ENCODE measurements at regions not wholly inside any gene's neighbourhood (a gene's known extent, or its start where the extent isn't known, plus 50 kb on each side); places are given as distances from the start of the nearest gene placed in this dataset.

DNA sequence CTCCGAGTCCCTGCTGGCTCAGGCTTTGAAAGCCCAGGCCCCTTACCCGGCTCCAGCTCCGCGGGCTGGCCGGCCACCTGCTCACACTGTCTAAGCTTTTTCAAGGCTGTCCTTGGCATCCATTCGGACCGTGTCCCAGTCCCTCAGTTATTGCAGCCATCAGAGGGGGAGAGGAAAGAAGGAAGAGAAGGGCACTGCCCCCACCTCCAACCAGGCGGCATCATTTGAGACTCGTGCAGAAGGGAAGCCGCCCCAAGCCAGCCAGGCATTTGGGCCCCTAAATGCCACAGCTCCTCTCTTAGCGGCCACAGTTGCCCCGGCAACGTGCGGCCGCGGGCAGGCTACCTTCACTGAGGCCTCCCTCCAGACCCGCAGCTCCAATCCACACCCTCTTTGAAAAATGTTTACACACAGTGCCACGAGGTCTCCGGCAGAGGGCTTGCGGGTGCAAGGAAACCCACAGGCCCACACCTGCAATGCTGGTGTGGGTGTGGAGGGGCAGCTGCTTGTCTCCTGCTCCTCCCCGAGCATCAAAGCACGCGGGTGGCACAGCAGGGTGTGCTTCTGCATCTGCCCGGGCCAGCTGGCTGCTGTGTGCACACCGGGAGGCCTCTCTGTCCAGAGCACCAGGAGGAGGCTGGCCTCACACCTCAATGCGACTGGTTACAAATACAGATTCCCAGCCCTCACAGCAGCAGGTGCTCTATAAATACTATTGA lies 124.4 kb downstream of the CTTN start:
- no peak for DNase-seq

DNA sequence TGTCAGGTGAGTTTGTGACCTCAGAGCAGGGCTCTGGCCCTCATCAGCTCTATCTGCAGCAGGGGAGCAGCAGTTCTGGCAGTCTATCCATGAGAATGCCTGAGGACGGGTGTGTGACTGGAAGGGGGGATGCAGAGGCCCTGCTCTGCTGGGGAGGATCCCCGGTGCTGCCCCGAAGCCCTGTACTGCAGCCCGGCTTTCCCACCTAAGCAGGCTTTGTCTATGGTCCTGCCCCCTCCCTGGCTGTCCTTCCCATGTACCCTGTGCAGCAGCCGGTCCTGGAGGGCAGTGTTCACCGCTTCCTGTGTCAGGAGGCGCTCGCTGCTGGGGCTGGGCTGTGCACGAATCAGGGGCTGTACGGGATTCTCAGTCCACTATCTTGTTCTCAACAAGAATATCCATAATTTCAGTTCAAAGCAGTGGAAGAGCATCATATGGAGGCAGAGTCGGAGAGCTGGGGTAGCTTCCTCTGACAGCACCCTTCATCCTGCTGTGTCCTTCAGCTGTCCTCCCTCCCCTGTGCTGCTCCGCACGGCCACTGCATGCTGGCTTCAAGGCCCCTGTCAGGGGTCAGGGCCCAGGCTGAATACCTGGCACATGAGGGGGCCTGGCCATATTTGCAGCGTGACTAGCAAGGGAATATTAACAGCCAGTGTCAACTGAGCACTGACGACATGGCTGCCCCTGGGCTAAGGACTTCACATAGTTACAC lies 125.2 kb downstream of the CTTN start:
- DNase-seq: no peak

- DNase-seq: no peak
Observed at GRCh38 chr11:70524096-70524922, 126.0 kb downstream of the CTTN start.

GRCh38 chr11:70525006-70525405 lies 126.7 kb downstream of the CTTN start:
- no peak for DNase-seq

DNA sequence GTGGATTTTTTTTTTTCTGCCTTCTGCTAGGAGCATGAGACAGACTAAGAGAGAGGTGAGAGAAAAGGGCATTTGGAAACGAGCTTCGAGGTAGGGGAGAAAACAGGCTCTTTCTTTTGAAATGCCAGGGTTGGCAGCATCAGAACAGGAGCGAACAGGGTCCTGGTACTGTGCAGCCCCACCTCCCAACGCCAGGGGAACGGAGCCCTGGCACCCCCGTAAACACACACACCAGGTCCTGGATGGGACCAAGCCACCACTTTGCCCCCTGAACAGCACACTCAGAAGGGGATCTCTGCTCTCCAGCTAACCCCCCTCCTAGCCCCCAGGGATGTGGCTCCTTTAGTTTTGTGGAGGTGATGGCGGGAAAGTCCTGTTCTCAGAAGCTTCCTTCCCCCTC lies 127.1 kb downstream of the CTTN start:
- no peak for DNase-seq

DNA sequence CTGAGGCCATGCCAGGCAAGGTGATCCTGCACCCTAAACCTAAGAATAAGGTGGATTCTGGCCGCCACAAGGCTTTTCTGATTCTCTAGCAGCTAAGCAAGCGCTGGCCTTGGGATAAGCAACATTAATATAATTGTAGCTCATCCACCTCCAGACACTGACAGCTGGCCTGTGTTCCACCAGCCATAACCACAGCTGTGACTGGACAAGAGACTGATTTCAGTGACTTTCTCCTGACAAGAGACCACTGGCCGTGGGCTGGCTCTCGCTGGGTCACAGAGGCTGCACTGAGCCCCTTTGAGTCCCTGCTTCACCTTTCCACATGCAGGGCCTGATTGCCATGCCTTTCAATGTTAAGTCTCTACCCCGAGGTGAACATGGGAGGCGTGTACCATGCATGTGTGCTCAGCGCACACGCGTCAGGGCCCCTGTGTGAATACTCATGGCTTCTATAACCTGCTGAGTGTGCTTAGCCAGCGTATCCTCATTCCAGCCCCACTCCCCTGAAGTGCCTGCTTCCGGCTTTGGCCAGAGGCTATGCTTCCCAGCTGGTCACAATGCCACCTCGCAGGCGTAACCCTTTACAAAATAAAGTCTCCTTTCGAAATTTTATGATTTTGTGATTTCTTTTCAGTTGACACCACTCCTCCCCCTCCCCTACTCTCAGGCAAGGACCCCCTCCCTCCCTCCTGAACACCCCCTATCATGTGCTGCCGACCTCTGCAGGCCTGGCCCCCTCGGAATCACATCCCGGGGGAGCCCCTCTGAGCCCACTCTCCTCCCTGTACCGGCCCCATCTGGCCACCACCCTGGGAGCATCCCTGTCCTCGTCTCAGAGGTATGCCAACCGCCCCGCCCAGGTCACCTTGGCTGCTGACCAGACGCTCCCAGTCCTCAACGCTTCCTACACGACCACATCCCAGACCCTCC lies 128.1 kb downstream of the CTTN start:
- DNase-seq: no peak

DNA sequence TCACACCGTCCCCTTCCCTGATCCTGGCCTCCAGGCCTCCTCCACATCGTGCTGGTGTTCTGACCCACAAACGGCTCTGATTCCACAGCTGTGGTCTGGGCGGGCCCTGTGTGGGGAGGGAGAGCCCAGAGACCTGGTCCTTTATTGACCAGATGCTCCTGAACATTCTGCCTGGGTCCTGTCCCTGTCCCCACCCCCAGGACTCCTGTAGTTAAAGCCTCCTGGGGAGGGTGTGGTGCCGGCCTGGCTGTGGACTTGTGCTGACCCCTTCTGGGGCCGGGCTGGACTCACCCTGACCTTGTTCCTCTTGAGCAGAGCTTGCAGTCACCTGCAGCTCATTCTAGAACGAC lies 128.7 kb downstream of the CTTN start:
- DNase-seq: no peak

DNA sequence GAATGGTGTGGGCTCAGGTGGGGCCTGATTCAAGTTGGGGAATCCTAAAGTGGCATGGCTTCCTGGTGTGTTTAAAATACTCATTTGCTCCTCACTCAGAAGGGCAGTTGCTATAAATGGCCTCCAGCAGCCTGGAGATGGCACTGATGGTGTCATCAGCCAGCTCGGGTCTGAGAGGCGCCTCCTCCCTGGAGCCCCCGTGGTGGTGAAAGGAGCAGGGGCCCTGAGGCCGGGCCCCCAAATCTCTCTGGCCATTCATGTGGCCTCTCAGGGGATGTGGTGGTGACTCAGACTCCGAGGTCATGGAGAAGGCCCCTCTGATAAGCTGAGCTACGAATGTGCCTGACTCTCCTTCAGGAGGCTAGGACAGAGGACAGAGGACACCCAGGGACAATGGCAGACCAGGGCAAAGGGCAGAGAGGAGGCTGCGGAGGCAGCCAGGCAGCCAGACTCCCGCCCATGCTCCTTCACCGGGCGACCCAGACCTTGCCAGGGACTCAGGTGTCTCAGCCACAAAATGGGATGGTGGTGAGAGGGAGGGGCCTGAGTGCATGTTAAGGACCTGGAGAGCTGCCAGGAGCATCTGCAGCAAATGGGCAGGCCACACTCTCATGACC lies 129.2 kb downstream of the CTTN start:
- no peak for DNase-seq

GRCh38 chr11:70528046-70528793 lies 129.9 kb downstream of the CTTN start:
- DNase-seq: no peak

DNA sequence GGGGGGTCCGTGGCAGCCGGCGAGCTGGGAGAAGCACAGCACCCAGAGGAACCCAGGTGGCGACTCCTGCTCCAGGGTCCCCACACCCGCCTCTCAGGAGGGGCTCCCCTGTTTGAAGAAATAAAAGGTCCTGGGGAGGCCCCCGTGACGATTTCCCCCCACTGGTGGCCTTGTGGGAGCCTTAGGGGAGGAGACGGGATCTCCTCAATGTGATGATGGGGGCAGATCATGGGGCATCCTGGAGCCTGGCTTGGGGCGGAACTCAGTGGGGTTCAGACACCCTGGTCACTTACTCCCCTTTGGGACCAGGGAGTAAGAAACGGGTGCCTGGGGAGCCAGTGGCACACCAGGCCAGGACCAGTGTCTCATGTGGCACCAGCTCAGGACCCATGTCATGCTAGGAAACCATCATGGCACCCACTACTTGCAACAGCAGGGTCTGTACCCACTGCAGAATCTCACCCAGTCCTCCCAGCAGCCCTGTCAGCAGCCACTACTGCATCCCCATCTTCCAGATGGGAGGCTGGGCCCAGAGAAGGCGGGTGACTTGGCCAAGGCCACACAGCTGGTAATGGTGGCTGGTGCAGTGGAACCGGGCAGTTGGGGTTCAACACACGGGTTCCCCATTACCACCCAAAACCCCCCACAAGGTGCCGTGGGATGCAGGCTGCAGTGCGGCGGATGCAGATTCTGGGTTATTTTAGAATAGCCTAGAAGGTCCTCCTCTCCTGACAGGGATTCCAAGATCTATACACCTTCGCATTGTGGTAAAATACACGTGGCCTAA lies 130.7 kb downstream of the CTTN start:
- no peak for DNase-seq

DNA sequence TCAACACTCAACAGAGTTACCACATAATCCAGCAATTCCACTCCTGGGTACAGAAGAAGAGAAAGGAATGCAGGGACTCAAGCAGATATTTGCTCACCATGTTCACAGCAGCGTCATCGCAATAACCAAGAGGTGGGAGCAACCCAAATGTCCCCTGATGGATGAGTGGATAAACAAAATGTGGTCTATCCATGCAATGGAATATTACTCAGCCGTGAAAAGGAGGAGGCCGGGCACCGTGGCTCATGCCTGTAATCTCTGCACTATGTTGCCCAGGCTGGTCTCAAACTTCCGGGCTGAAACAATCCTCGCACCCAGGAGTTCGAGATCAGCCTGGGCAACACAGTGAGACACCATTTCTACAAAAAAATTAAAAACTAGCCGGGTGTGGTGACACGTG lies 131.7 kb downstream of the CTTN start:
- no peak for DNase-seq

- no peak for DNase-seq
Observed at GRCh38 chr11:70530629-70531185, 132.4 kb downstream of the CTTN start.

DNA sequence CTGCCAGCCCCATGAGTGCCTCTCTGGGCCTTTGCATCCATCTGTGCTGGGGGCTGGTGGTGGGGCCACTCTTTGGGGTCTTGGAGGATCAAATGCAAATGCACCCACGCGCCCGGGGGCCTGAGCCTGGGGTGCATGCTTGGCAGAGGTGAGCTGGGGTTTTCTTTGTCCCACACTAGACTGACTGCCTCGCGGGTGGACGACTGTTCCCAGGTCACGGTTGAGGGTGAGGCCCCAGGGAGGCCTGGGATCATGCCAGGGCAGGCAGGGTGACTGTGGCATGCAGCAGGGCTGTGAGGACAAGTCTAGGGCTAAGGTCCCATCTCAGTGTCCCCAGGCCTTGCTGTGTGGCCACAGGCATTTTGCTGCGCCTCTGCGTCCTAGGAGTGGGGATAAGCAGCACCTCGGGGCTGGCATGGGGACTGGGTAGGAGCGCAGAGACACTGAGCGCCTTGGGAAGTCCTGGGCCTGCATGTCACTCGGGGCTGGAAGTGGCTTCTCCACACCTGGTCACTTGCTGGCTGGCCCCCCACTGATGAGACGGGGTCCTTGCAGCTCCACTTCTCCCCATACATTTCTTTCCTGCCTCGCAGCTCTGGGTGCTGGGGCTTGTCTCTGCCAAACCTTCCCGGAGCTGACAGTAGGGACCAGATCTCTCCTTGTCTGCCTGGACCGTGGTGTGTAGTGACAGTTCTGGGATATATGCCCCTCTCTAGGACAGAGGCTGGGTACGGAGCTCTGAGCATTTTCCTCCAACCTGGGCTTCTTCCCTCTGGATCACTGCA lies 133.1 kb downstream of the CTTN start:
- no peak for DNase-seq

- no peak for DNase-seq
Observed at GRCh38 chr11:70532066-70532440, 133.7 kb downstream of the CTTN start.

GRCh38 chr11:70532731-70533130 lies 134.4 kb downstream of the CTTN start:
- DNase-seq: no peak

GRCh38 chr11:70535191-70535971 lies 137.1 kb downstream of the CTTN start:
- DNase-seq: no peak

- no peak for DNase-seq
Observed at GRCh38 chr11:70536051-70536877, 137.9 kb downstream of the CTTN start.

Data from CD4-positive, alpha-beta T cell treated with Interferon alpha-2 for 1 hour (primary cell).